IPS DF 4.7 (cell line): ENCODE measurements at regions not wholly inside any gene's neighbourhood (a gene's known extent, or its start where the extent isn't known, plus 50 kb on each side); places are given as distances from the start of the nearest gene placed in this dataset.
"Not testable (repeated sequence)": the region's sequence is repeated elsewhere in the genome, so short reads cannot be mapped to it uniquely, and the experiment has no call there.

Experiments
- DNase-seq: peaks from one replicate; pipeline ENCODE4 v3.0.0-alpha.2; 2013; ENCODE audit warnings: low spot score; ENCODE audit errors: extremely low read depth

GRCh38 chr21:35504951-35505466 is 455.9 kb upstream of the RUNX1 start:
- no peak for DNase-seq

DNA sequence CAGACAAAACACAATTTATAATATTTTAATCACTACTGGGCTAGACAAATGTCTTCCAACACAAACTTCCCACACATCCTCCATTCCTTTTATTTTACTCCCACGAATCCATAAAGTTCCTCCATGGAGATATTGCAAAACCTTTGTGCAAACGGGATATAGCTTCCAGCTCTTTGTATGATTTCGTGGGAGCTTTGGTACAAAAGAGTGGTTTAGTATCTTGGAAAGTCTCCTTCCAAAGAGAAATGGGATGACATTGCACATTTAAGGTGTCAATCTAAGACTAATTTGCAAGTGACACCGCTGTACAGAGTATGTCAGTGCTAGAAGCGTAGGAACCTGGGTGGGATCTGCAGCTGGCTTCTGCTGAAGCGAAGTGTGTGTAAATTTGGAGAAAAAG is 455.2 kb upstream of the RUNX1 start:
- DNase-seq = no peak

- DNase-seq = no peak
Measured at GRCh38 chr21:35503671-35504070, 454.6 kb upstream of the RUNX1 start.

- DNase-seq = no peak
Measured at GRCh38 chr21:35502821-35503220, 453.7 kb upstream of the RUNX1 start.

DNA sequence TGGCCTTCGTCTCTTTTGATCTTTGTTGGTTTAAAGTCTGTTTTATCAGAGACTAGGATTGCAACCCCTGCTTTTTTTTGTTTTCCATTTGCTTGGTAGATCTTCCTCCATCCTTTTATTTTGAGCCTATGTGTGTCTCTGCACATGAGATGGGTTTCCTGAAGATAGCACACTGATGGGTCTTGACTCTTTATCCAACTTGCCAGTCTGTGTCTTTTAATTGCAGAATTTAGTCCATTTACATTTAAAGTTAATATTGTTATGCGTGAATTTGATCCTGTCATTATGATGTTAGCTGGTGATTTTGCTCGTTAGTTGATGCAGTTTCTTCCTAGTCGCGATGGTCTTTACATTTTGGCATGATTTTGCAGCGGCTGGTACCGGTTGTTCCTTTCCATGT is 448.4 kb upstream of the RUNX1 start:
- DNase-seq = not testable (repeated sequence)

GRCh38 chr21:35491920-35492678 is 443.0 kb upstream of the RUNX1 start:
- DNase-seq = no peak

DNA sequence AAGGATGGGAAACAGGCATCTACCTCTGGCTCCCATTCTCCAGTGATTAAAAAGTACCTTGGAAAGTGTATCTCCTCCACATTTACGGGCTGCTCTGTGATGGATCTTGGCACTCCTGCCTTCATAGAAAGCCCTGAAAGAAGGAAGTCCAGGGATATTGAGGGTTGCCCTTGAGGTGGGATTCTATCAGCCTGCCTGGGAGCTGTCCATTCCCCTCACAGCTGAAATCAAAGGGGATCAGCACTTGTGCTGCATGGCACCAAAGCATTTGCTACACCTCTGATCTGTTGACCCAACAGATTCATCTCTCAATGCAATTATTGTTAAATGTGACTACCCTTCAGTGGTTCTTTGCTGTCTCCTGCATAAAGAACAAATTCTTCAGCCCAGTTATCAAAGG is 442.0 kb upstream of the RUNX1 start:
- no peak for DNase-seq

DNA sequence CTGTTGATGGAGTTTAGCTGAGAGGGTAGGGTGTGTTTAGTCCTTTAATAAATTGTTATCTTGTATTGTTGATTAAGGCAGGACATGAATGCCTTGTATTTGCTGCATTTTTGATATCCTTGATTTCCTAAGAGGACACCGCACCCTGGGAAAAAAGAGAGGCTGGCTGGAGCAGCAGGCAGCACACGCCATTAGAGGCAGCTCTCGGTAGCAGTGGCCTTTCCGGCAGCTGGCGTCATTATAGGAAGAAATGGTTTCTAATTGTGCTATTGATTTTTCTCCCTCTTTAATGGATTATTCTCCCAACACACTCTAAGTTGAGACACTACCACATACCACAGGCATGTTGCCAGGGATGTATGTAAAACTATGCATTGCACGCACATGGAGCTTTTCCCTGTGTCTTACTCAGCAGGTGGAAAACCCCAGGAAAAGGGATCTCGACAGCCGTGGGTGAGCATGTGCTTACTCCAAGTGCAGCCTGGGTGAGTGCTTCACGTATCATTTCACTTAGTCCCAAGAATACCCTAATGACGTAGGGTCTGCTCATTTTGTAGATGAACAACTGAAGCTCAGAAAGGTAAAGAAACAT is 440.4 kb upstream of the RUNX1 start:
- no peak for DNase-seq

DNA sequence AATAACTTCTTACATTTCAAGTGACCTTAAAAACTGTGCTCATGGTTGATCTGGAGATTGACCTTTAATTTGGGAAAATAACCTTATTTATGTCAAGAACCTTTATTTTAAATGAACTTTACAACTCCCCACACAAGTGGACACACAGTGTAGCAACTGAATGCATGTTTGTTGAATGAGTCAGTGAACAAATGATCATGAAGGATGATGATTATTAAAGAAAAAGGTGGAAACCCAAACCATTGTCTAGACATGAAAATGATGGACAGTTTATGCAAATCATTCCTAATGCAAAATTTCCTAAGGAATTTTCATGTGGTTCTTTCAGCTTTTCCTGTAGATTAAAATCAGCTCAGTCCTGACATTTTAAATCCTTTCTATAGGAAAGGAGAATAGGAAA is 439.8 kb upstream of the RUNX1 start:
- DNase-seq = no peak

DNA sequence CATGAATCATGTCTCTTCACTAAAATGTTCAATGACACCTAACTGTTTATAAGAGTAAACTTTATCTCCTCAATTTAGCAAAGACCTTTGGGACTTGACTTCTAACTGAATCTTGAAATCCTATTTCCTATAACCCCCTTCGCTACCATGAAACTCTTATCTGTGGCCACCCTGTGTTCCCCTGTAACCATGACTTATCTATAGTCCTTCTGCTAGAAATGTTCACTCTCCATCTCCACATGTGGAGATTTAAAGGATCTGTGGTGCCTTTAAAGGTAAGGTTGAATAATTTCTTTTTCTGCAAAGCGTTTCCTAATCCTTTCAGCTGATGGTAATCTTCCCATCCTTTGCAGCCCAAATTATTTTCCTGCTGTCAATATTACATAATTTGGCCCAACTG is 436.3 kb upstream of the RUNX1 start:
- DNase-seq = no peak

GRCh38 chr21:35484851-35485250 is 435.7 kb upstream of the RUNX1 start:
- no peak for DNase-seq

- no peak for DNase-seq
Measured at GRCh38 chr21:35484032-35484431, 434.9 kb upstream of the RUNX1 start.

DNA sequence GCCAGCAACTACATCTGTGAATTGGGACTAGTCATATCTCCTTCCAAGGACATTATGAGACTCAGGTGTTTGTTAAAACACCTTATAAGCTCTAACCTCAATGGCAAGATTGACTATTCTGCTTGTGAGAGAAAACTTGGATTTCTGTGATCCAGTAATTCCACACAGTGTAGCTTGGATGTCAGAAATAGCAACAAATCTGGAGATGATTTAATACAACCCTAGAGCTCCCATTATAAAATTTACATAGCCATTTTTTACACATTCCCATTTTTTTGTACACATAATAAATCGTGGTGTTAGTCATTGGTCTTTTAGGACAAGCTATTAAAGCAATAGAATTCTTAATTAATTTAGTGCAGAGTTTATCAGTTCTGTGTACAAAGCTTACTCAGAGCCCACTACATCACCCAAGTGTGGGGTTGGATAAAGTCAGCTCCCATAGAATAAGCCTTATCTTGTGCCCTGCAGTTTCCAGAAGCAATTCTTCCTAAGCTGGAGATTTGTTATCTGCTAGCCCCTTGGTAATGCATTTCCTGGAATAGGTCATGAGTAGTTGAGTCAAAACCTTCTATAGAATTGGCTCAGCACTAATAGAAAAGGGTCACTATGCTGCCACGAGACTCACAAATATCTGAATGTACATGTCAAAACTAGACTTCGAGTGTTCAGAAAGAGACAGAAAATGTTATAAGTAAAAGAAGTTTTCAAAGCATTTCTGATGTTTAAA is 434.0 kb upstream of the RUNX1 start:
- no peak for DNase-seq

- DNase-seq = no peak
Measured at GRCh38 chr21:35482096-35482495, 433.0 kb upstream of the RUNX1 start.

- no peak for DNase-seq
Measured at GRCh38 chr21:35481005-35481404, 431.9 kb upstream of the RUNX1 start.

- DNase-seq = no peak
Measured at GRCh38 chr21:35479529-35479928, 430.4 kb upstream of the RUNX1 start.

GRCh38 chr21:35479065-35479448 is 430.0 kb upstream of the RUNX1 start:
- no peak for DNase-seq

- DNase-seq = no peak
Measured at GRCh38 chr21:35478161-35479064, 429.3 kb upstream of the RUNX1 start.

DNA sequence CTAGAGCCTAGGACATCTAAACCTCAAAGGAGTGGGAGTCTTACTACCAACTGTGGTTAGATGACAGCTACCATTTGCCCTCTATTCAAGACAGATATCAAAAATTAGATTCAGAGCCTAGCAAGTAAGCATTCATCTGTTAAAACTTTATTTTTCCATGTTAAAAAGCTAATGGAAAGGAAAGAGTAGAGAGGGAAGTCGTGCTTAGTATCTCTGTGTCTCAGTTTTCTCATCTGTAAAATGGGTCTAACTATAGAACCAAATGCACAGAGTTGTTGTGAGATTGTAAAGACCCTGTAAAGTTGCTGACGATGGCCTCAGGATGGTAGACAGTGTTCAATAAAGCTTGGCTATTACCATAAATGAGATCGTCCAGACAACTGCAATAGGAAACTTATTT is 428.5 kb upstream of the RUNX1 start:
- DNase-seq = no peak

GRCh38 chr21:35476621-35477395 is 427.7 kb upstream of the RUNX1 start:
- DNase-seq = no peak

DNA sequence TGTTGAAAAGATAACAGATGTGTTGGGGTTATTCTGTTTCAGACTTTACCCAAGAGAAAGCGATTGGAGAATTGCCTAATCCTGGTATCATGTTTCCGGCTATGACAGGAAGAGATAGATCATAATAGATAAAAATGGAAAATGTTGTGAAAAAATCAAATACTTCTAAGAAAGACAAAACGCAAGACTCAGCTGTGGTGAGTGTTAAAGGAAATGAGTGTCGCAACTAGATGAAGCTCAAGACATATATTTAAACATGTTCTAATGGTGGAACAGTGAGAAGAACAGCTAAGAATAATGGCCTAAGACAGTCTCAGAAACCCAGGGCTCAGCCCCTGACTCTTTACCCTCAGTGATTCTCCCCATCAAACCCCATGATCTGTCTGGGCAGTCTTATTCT is 426.7 kb upstream of the RUNX1 start:
- DNase-seq = no peak
